ENCODE measurements at regions not wholly inside any gene's neighbourhood (a gene's known extent, or its start where the extent isn't known, plus 50 kb on each side); places are given as distances from the start of the nearest gene placed in this dataset.

GRCh38 chr15:84143753-84144314 is 91.7 kb upstream of the GOLGA6L4 start:
- TF ChIP-seq EP300 (IDR thresholded peaks at IDR 0.05) (no peak), POLR2A (IDR thresholded peaks at IDR 0.05) (no peak)
